AG10803 (cell line): ENCODE measurements at regions not wholly inside any gene's neighbourhood (a gene's known extent, or its start where the extent isn't known, plus 50 kb on each side); places are given as distances from the start of the nearest gene placed in this dataset.

Source experiments
- DNase-seq: peaks from one replicate; pipeline ENCODE4 v3.0.0; 2010; ENCODE audit warnings: low read depth
- H3K4me3 ChIP-seq: 2 replicates; pipeline ENCODE4 v1.5.1; 2011; ENCODE audit warnings: mild to moderate bottlenecking, low read length, control low read depth
- CTCF ChIP-seq: conservative IDR thresholded peaks from 2 replicates; pipeline ENCODE4 v1.5.1; 2011; ENCODE audit warnings: mild to moderate bottlenecking, low read length, control low read depth, inconsistent platforms

GRCh38 chr14:100988011-100988410 is 84.5 kb upstream of the RTL1 start:
- no peak overlapping the region for H3K4me3 ChIP-seq
- no peak for DNase-seq
- no peak for TF ChIP-seq CTCF

DNA sequence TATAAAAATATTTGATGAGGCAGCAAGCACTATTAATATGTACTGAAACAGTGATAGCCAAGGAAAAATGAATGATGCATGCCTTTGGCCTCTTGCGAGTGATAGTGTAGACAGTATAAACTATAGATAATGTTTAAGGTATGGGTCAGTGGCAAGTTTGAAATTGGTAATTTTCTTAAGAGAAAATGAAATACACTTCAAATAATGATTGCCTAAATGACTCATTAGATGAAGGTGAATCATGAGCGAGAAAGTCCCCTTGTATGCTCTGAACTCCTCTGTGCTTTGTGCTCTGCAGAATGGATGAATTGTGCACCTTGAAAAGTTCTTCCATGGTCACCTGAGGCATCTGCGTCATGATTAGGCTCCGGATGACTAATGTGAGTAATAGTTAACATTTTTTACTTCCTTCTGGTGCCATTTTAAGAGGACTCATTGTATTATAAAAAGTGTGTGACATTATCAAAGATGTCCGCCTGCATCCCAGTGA is 84.9 kb upstream of the RTL1 start:
- no peak for DNase-seq
- no peak for TF ChIP-seq CTCF
- H3K4me3 ChIP-seq, result no peak overlapping the region

DNA sequence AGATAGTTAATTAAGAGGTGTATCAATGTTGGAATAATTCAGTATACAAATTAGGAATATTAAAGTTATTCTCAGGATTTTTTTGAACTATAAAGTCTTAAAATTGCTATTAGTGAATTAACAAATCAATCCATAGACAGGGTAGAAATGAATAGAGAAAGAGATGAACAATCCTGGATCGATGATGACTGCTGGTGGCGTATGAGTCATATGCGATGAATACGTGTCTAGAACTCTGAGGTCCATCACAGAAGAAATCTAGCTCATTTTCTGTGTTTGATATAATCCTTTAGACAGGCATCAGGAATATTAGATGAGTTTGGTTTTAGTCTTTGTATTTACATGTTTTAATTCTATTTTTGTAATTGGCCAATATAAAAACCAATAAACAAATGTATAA is 85.4 kb upstream of the RTL1 start:
- no peak overlapping the region for H3K4me3 ChIP-seq
- no peak for DNase-seq
- TF ChIP-seq CTCF, result no peak

DNA sequence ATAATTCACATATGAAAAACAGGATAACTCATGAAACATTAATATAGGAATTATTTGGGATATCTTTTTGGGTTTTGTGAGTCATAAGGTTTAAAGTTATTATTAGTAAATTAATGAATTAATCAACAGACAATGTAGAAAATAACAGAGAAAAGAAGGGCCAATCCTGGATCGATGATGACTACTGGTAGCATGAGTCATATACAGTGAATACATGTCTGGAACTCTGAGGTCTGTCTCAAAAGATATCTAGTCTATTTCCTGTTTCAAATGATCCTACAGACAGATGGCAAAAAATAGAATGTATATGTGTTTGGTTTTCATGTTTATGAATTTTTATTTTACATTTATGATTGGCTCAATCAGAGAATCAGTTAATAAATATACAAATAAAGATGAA is 86.4 kb upstream of the RTL1 start:
- DNase-seq, result no peak
- TF ChIP-seq CTCF, result no peak
- H3K4me3 ChIP-seq, result no peak overlapping the region

GRCh38 chr14:100994082-100994481 is 90.6 kb upstream of the RTL1 start:
- DNase-seq, result no peak
- H3K4me3 ChIP-seq, result no peak overlapping the region
- no peak for TF ChIP-seq CTCF

DNA sequence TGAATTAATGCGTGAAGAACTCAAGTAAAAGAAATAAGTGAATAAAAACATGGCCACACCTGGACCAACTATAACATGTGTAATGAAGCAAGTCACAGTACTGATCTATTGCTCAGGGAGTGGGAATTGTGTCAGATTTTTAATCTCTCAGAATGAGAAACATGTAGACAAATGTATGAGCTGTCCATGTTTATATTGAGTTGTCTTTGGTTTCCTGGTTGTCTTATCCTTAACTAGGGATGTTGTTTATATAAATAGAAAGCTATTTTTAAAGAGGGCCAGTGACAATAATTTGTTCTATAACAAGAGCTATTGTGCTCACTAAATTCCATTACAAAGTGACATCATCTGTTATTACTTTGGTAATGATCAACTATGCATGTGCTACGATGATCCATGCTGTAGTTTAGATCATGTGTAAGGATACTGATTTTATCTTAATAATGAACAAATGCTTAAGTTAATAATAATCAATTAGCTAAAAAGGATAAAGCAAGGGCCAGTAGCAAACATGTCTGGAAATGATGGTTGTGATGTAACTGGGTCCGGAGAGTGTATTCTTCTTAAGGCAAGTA is 91.3 kb upstream of the RTL1 start:
- H3K4me3 ChIP-seq, result no peak overlapping the region
- TF ChIP-seq CTCF, result no peak
- DNase-seq, result no peak

DNA sequence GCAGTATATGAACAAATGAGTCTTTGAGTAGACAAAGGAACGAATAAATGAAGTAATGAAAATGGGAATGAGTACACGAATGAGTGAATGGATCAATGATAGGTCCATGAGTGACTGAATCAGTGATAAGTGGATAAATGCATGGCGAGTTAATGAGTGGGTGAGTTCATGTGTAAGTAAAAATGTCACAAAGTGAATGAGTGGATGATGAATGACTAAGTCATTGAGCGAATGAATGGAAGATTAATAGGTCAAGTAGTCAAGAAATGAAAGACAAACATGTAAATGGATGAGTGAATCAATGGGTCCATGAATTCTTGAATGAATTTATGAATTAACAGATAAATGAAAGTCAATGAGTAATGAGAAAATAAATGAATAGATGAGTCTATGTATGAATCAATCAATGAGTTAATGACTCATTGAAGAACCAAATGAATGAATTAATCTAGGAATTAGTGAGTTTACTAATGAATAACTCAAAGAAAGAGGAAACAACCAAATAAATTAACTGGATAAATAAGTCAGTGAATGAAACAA is 97.3 kb upstream of the RTL1 start:
- no peak for TF ChIP-seq CTCF
- DNase-seq, result no peak
- H3K4me3 ChIP-seq, result no peak overlapping the region
